ENCODE measurements at regions not wholly inside any gene's neighbourhood (a gene's known extent, or its start where the extent isn't known, plus 50 kb on each side); places are given as distances from the start of the nearest gene placed in this dataset.

GRCh38 chr11:134499990-134500389 lies 87.9 kb upstream of the B3GAT1 start:
- no peak overlapping the region for H2AFZ ChIP-seq (ENCODE audit: low read length)
- no peaks in the 10 kb centered on the region for H3K79me2 ChIP-seq (ENCODE audit: insufficient read depth, low read length)
- Mint-ChIP-seq H3K36me3 (ENCODE audit: insufficient read depth in 1 of 3, low read depth in 3 of 3) (peaks cover 0 to 5% (median 0%) of the 10 kb centered on the region in 3 experiments; a peak in 2 of 7 replicates), H3K27ac (no peak overlapping the region; a peak in 1 of 7 replicates), H3K9me3 (peaks cover 9 to 13% of the 10 kb centered on the region in 2 experiments), H3K4me1 (peaks cover 37 to 39% of the 10 kb centered on the region in 2 experiments), H3K27me3 (ENCODE audit: low read depth) (peaks cover 41% of the 10 kb centered on the region), H3K4me3 (no peak overlapping the region)
- H3K18ac ChIP-seq (ENCODE audit: insufficient read length, low read depth, low read length), result no peak overlapping the region
- no peaks in the 10 kb centered on the region for H3K23me2 ChIP-seq (ENCODE audit: insufficient read length, low read depth, low read length, poor library complexity, severe bottlenecking)
- no CpG with 5 or more reads among the region's 8 CpGs for WGBS (ENCODE audit: extremely low coverage, insufficient read length, low lambda C conversion rate)
- H3K4ac ChIP-seq (ENCODE audit: low read depth, low read length), result no peak overlapping the region
- peaks cover 9% of the 10 kb centered on the region; the same call in 1 of the 2 replicates for H3K4me1 ChIP-seq (ENCODE audit: insufficient read depth, low read length)
- H4K20me1 ChIP-seq (ENCODE audit: control insufficient read depth, insufficient read depth, insufficient read length), result no peaks in the 10 kb centered on the region
- H3K9me3 ChIP-seq (ENCODE audit: control insufficient read depth, low read depth, low read length), result no peaks in the 10 kb centered on the region
- no peak overlapping the region for H2BK120ac ChIP-seq (ENCODE audit: low read depth, low read length, poor library complexity, severe bottlenecking)
- H3K27ac ChIP-seq (ENCODE audit: insufficient read length, low read depth, low read length), result no peak overlapping the region
- H2BK12ac ChIP-seq (ENCODE audit: insufficient read length, low read depth, low read length), result no peak overlapping the region
- no peaks in the 10 kb centered on the region for H3K79me1 ChIP-seq (ENCODE audit: insufficient read depth, low read depth, low read length, poor library complexity, severe bottlenecking)
- H4K5ac ChIP-seq (ENCODE audit: insufficient read length, low read depth, low read length), result no peak overlapping the region
- no peak overlapping the region for H3T11ph ChIP-seq (ENCODE audit: low read length)
- no peak overlapping the region for H3K14ac ChIP-seq (ENCODE audit: insufficient read depth, low read length)
- H4K8ac ChIP-seq (replicated peaks; ENCODE audit: insufficient read length, low read depth, low read length), result no peak overlapping the region
- H3K27me3 ChIP-seq (ENCODE audit: insufficient read depth, low read length), result no peaks in the 10 kb centered on the region
- no peak overlapping the region for H3K4me2 ChIP-seq (ENCODE audit: insufficient read depth, insufficient read length, low read length)
- no peak overlapping the region for H2BK20ac ChIP-seq (ENCODE audit: low read depth, low read length, poor library complexity, severe bottlenecking)
- TF ChIP-seq, protein P1, sequence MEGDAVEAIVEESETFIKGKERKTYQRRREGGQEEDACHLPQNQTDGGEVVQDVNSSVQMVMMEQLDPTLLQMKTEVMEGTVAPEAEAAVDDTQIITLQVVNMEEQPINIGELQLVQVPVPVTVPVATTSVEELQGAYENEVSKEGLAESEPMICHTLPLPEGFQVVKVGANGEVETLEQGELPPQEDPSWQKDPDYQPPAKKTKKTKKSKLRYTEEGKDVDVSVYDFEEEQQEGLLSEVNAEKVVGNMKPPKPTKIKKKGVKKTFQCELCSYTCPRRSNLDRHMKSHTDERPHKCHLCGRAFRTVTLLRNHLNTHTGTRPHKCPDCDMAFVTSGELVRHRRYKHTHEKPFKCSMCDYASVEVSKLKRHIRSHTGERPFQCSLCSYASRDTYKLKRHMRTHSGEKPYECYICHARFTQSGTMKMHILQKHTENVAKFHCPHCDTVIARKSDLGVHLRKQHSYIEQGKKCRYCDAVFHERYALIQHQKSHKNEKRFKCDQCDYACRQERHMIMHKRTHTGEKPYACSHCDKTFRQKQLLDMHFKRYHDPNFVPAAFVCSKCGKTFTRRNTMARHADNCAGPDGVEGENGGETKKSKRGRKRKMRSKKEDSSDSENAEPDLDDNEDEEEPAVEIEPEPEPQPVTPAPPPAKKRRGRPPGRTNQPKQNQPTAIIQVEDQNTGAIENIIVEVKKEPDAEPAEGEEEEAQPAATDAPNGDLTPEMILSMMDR (conservative IDR thresholded peaks at IDR 0.05), result no peak
- H2BK15ac ChIP-seq (ENCODE audit: low read depth, low read length), result no peak overlapping the region
- DNase-seq, result no peak
- H4K91ac ChIP-seq (ENCODE audit: insufficient read length, low read depth, low read length), result no peak overlapping the region
- no peak overlapping the region for H2BK5ac ChIP-seq (ENCODE audit: insufficient read length, low read length)
- no peak overlapping the region for H3K9ac ChIP-seq (ENCODE audit: extremely low read depth, insufficient read length, low read length)
- no peak overlapping the region for H3K23ac ChIP-seq (ENCODE audit: insufficient read length, low read depth, low read length)
- no peak overlapping the region for H2AK5ac ChIP-seq (ENCODE audit: insufficient read length, low read length)
- H3K56ac ChIP-seq (ENCODE audit: insufficient read length, low read depth, low read length), result no peak overlapping the region
